ENCODE measurements at regions not wholly inside any gene's neighbourhood (a gene's known extent, or its start where the extent isn't known, plus 50 kb on each side); places are given as distances from the start of the nearest gene placed in this dataset.

DNA sequence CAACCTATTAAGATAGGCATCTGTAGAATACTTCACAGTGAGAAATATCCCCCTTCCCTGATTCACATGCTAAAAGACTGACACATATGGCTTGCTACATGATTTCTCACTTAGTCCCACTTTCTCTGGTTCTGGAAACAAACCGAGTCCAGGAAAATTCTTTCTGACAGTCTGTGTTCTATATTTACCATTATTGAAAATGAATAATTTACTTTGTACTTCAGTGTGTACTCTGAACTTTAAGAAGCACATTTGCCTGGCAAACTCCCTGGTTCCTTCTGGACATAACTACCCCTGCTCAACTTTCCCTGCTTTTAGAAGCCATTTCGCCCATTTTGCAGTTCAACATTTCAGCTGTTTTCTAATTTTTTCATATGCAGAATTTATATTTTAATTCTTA is 53.6 kb downstream of the APCS start:
- TF ChIP-seq EZH2 (IDR thresholded peaks at IDR 0.05; ENCODE audit: insufficient read depth, poor library complexity, severe bottlenecking) (no peak), EZH2phosphoT487 (IDR thresholded peaks at IDR 0.05; ENCODE audit: insufficient read depth, low read depth) (no peak)

All from GM23248 (cell line).